ENCODE measurements at regions not wholly inside any gene's neighbourhood (a gene's known extent, or its start where the extent isn't known, plus 50 kb on each side); places are given as distances from the start of the nearest gene placed in this dataset.

DNA sequence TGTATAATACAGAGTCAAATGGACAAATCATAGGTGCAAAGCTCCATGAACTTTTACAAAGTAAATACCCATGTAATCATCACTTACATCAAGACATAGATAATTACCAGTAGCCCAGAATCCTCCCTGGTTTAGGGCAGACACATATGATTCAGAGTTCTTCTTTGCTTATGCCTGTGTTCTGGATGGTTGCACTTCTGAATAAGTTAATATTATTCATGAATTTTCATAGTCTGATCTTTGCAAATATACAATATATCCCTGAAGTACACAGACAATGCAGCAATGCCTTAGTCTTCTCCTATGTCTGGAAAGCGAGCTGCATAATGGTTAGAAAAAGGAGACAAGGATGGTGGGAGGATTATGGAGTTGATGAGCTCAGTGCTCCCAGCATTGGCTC lies 122.4 kb upstream of the PLXNA2 start:
- DNase-seq: no peak
- H3K4me1 ChIP-seq (ENCODE audit: insufficient read depth, low read length): no peaks in the 10 kb centered on the region
- H3K36me3 ChIP-seq (ENCODE audit: insufficient read depth, low read length): no peaks in the 10 kb centered on the region
- ChIA-PET POLR2A (no interaction called here), CTCF (interaction anchor here (0.7 kb wide), 1 partner anchor 54 kb away, joined by 3 read pairs; no protein-coding TSS in a partner anchor)
- TF ChIP-seq, protein P1, sequence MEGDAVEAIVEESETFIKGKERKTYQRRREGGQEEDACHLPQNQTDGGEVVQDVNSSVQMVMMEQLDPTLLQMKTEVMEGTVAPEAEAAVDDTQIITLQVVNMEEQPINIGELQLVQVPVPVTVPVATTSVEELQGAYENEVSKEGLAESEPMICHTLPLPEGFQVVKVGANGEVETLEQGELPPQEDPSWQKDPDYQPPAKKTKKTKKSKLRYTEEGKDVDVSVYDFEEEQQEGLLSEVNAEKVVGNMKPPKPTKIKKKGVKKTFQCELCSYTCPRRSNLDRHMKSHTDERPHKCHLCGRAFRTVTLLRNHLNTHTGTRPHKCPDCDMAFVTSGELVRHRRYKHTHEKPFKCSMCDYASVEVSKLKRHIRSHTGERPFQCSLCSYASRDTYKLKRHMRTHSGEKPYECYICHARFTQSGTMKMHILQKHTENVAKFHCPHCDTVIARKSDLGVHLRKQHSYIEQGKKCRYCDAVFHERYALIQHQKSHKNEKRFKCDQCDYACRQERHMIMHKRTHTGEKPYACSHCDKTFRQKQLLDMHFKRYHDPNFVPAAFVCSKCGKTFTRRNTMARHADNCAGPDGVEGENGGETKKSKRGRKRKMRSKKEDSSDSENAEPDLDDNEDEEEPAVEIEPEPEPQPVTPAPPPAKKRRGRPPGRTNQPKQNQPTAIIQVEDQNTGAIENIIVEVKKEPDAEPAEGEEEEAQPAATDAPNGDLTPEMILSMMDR (IDR thresholded peaks at IDR 0.05): no peak
- no peak for ATAC-seq (ENCODE audit: poor library complexity)
- H3K4me3 ChIP-seq (ENCODE audit: low read length): no peak overlapping the region
- peaks cover 0 to 3% of the 10 kb centered on the region in 2 experiments for H3K27me3 ChIP-seq (ENCODE audit: control insufficient read depth in 1 of 2, insufficient read depth in 2 of 2, low read length in 2 of 2)
- no peak overlapping the region for H3K27ac Mint-ChIP-seq
- H3K9me3 Mint-ChIP-seq: no peaks in the 10 kb centered on the region
- H3K4me1 Mint-ChIP-seq (ENCODE audit: low read depth): no peaks in the 10 kb centered on the region
- intact Hi-C loops (cut with DNase I, micrococcal nuclease): no loop called here
- H3K36me3 Mint-ChIP-seq (ENCODE audit: low read depth): no peaks in the 10 kb centered on the region
- H3K27me3 Mint-ChIP-seq: peaks cover 19% of the 10 kb centered on the region
- H3K4me3 Mint-ChIP-seq: no peak overlapping the region
- H3K9me3 ChIP-seq (ENCODE audit: control insufficient read depth in 1 of 2, insufficient read depth in 1 of 2, low read length in 2 of 2): no peaks in the 10 kb centered on the region
- no peak overlapping the region for H3K27ac ChIP-seq (ENCODE audit: low read depth in 1 of 2, low read length in 2 of 2)

GRCh38 chr1:208369045-208369444 lies 124.9 kb upstream of the PLXNA2 start:
- TF ChIP-seq, protein P1 (IDR thresholded peaks at IDR 0.05): no peak
- Mint-ChIP-seq H3K9me3 (no peaks in the 10 kb centered on the region), H3K27me3 (peaks cover 12% of the 10 kb centered on the region), H3K36me3 (ENCODE audit: low read depth) (no peaks in the 10 kb centered on the region), H3K4me3 (no peak overlapping the region), H3K27ac (no peak overlapping the region), H3K4me1 (ENCODE audit: low read depth) (no peaks in the 10 kb centered on the region)
- no peaks in the 10 kb centered on the region for H3K36me3 ChIP-seq (ENCODE audit: insufficient read depth, low read length)
- no peak overlapping the region for H3K4me3 ChIP-seq (ENCODE audit: low read length)
- intact Hi-C loops (cut with DNase I, micrococcal nuclease): no loop called here
- H3K9me3 ChIP-seq (ENCODE audit: control insufficient read depth in 1 of 2, insufficient read depth in 1 of 2, low read length in 2 of 2): no peaks in the 10 kb centered on the region
- no peak for DNase-seq
- H3K27ac ChIP-seq (ENCODE audit: low read depth in 1 of 2, low read length in 2 of 2): no peak overlapping the region
- no peaks in the 10 kb centered on the region for H3K4me1 ChIP-seq (ENCODE audit: insufficient read depth, low read length)
- CTCF ChIA-PET: no interaction called here
- peaks cover 0 to 3% of the 10 kb centered on the region in 2 experiments for H3K27me3 ChIP-seq (ENCODE audit: control insufficient read depth in 1 of 2, insufficient read depth in 2 of 2, low read length in 2 of 2)
- ATAC-seq (ENCODE audit: poor library complexity): no peak
- POLR2A ChIA-PET: no interaction called here

DNA sequence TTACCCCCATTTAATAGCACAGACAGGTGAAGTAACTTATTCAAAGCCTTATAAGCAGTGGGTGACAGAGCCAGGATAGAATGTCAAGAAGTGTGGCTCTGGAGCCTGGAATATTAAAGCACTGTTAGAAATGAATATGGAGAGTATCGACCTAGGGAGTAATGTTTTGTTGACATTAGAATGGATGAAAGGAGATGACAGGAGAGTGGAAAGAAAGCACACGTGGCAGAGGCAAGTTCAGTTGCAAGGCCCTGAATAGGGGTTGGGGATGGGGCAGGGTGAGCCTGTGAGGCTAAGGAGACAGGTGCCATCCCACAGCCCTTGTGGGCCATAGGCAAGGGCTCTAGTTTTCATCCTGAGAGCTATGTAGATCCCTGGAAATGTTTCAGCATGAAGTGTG lies 125.5 kb upstream of the PLXNA2 start:
- CTCF ChIA-PET: no interaction called here
- Mint-ChIP-seq H3K4me1 (ENCODE audit: low read depth) (no peaks in the 10 kb centered on the region), H3K27me3 (peaks cover 18% of the 10 kb centered on the region), H3K4me3 (no peak overlapping the region), H3K9me3 (no peaks in the 10 kb centered on the region), H3K36me3 (ENCODE audit: low read depth) (no peaks in the 10 kb centered on the region), H3K27ac (no peak overlapping the region)
- H3K36me3 ChIP-seq (ENCODE audit: insufficient read depth, low read length): no peaks in the 10 kb centered on the region
- H3K9me3 ChIP-seq (ENCODE audit: control insufficient read depth in 1 of 2, insufficient read depth in 1 of 2, low read length in 2 of 2): no peaks in the 10 kb centered on the region
- TF ChIP-seq, protein P1 (IDR thresholded peaks at IDR 0.05): no peak
- POLR2A ChIA-PET: no interaction called here
- no peak for ATAC-seq (ENCODE audit: poor library complexity)
- no peak overlapping the region for H3K27ac ChIP-seq (ENCODE audit: low read depth in 1 of 2, low read length in 2 of 2)
- peaks cover 0 to 3% of the 10 kb centered on the region in 2 experiments for H3K27me3 ChIP-seq (ENCODE audit: control insufficient read depth in 1 of 2, insufficient read depth in 2 of 2, low read length in 2 of 2)
- no peak overlapping the region for H3K4me3 ChIP-seq (ENCODE audit: low read length)
- DNase-seq: no peak
- intact Hi-C loops (cut with DNase I, micrococcal nuclease): no loop called here
- no peaks in the 10 kb centered on the region for H3K4me1 ChIP-seq (ENCODE audit: insufficient read depth, low read length)
